Mesendoderm (in vitro differentiated cells): ENCODE measurements at regions not wholly inside any gene's neighbourhood (a gene's known extent, or its start where the extent isn't known, plus 50 kb on each side); places are given as distances from the start of the nearest gene placed in this dataset.

ENCODE experiments used
- DNase-seq: peaks from one replicate; pipeline ENCODE4 v3.0.0; 2013
- H2AK5ac ChIP-seq: 2 replicates; pipeline ENCODE4 v1.6.1; 2013; ENCODE audit warnings: low read length, inconsistent platforms
- H2BK120ac ChIP-seq: 2 replicates; pipeline ENCODE4 v1.6.1; 2013; ENCODE audit warnings: low read depth, mild to moderate bottlenecking, low read length, moderate library complexity, mixed read lengths
- H2BK15ac ChIP-seq: replicated peaks from 2 replicates; pipeline ENCODE4 v1.6.1; 2013; ENCODE audit warnings: low read depth, mild to moderate bottlenecking, moderate library complexity
- H2BK5ac ChIP-seq: 2 replicates; pipeline ENCODE4 v1.6.1; 2013; ENCODE audit warnings: low read length, inconsistent platforms
- H3K18ac ChIP-seq: 2 replicates; pipeline ENCODE4 v1.6.1; 2013; ENCODE audit warnings: mild to moderate bottlenecking, low read length, mixed read lengths
- H3K23ac ChIP-seq: one replicate; pipeline ENCODE4 v1.6.1; 2013; ENCODE audit warnings: low read length
- H3K27ac ChIP-seq: 2 replicates; pipeline ENCODE4 v1.5.1; 2013; ENCODE audit warnings: low read depth, mild to moderate bottlenecking, inconsistent platforms, low read length, moderate library complexity
- H3K27me3 ChIP-seq: 2 replicates; pipeline ENCODE4 v1.6.1; 2013; ENCODE audit warnings: low read length, control low read depth, mild to moderate bottlenecking, inconsistent platforms; ENCODE audit not compliant: insufficient read depth, poor library complexity
- H3K36me3 ChIP-seq: 2 replicates; pipeline ENCODE4 v1.6.1; 2013; ENCODE audit warnings: low read length, inconsistent platforms; ENCODE audit not compliant: control insufficient read depth, insufficient read depth
- H3K4ac ChIP-seq: one replicate; pipeline ENCODE4 v1.6.1; 2013; ENCODE audit warnings: low read depth, mild to moderate bottlenecking, low read length, moderate library complexity
- H3K4me1 ChIP-seq: 2 replicates; pipeline ENCODE4 v1.6.1; 2013; ENCODE audit warnings: low read depth, low read length, inconsistent platforms; ENCODE audit not compliant: control insufficient read depth
- H3K4me2 ChIP-seq: 2 replicates; pipeline ENCODE4 v1.6.1; 2013; ENCODE audit warnings: low read length
- H3K4me3 ChIP-seq: 2 replicates; pipeline ENCODE4 v1.5.1; 2013; ENCODE audit warnings: mild to moderate bottlenecking, low read length
- H3K56ac ChIP-seq: one replicate; pipeline ENCODE4 v1.6.1; 2013; ENCODE audit warnings: low read length
- H3K79me1 ChIP-seq: 2 replicates; pipeline ENCODE4 v1.6.1; 2013; ENCODE audit warnings: low read length, inconsistent platforms
- H3K79me2 ChIP-seq: 2 replicates; pipeline ENCODE4 v1.6.1; 2013; ENCODE audit warnings: mild to moderate bottlenecking, low read length; ENCODE audit not compliant: control insufficient read depth, insufficient read depth
- H3K9ac ChIP-seq: 2 replicates; pipeline ENCODE4 v1.6.1; 2013; ENCODE audit warnings: low read length, inconsistent platforms
- H4K5ac ChIP-seq: one replicate; pipeline ENCODE4 v1.6.1; 2013; ENCODE audit warnings: low read length
- H4K8ac ChIP-seq: one replicate; pipeline ENCODE4 v1.6.1; 2013; ENCODE audit warnings: low read depth, mild to moderate bottlenecking, control low read depth, low read length, moderate library complexity
- WGBS: extraction: QIAGEN DNeasy Blood & Tissue Kit; methylation state at CpG from one replicate; pipeline ENCODE4 v1.1.7; 2013; ENCODE audit warnings: low lambda C conversion rate, missing lambda C conversion rate; ENCODE audit not compliant: insufficient coverage; ENCODE audit errors: extremely low coverage; 5-methylcytosine and 5-hydroxymethylcytosine counted together

DNA sequence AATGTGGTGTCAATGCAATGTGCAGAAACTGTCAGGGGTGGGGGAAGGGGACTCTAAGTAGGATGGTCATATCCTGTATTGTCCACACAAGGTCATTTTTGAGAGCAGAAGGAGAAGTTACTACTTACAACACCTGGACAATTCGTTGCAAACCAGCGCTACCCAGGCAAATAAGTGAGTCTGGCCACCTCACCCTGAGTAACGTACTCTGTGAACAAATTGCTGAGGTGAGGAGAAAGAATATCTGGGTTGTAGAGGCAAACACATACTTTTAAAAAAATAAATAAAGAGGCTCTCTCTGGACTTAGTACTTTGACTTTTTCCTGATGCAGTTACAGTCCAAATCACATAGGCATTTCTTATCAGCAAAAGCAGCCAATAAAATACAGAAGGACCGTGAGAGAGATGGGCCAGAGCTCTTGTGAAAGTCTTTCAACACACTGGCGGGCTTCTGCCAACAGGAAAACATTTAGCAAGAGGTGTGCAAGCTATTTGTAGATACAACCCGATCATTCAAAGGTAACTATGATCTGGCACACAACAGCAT, 268.2 kb upstream of the ID2 start:
- H3K23ac ChIP-seq, result no peak overlapping the region
- no peak overlapping the region for H2AK5ac ChIP-seq
- no peak overlapping the region for H4K5ac ChIP-seq
- H3K4me2 ChIP-seq, result no peak overlapping the region
- WGBS, result no CpG with 5 or more reads among the region's 6 CpGs
- no peak overlapping the region for H3K4me3 ChIP-seq
- H2BK5ac ChIP-seq, result no peak overlapping the region
- no peak overlapping the region for H3K9ac ChIP-seq
- no peaks in the 10 kb centered on the region for H3K36me3 ChIP-seq
- no peak overlapping the region for H3K27ac ChIP-seq
- H4K8ac ChIP-seq, result no peak overlapping the region
- no peak overlapping the region for H3K18ac ChIP-seq
- no peak for DNase-seq
- H3K79me2 ChIP-seq, result no peaks in the 10 kb centered on the region
- H3K56ac ChIP-seq, result no peak overlapping the region
- no peaks in the 10 kb centered on the region for H3K4me1 ChIP-seq
- no peak overlapping the region for H2BK120ac ChIP-seq
- H3K79me1 ChIP-seq, result no peaks in the 10 kb centered on the region
- no peak overlapping the region for H3K4ac ChIP-seq
- no peak overlapping the region for H2BK15ac ChIP-seq
- H3K27me3 ChIP-seq, result no peaks in the 10 kb centered on the region

DNA sequence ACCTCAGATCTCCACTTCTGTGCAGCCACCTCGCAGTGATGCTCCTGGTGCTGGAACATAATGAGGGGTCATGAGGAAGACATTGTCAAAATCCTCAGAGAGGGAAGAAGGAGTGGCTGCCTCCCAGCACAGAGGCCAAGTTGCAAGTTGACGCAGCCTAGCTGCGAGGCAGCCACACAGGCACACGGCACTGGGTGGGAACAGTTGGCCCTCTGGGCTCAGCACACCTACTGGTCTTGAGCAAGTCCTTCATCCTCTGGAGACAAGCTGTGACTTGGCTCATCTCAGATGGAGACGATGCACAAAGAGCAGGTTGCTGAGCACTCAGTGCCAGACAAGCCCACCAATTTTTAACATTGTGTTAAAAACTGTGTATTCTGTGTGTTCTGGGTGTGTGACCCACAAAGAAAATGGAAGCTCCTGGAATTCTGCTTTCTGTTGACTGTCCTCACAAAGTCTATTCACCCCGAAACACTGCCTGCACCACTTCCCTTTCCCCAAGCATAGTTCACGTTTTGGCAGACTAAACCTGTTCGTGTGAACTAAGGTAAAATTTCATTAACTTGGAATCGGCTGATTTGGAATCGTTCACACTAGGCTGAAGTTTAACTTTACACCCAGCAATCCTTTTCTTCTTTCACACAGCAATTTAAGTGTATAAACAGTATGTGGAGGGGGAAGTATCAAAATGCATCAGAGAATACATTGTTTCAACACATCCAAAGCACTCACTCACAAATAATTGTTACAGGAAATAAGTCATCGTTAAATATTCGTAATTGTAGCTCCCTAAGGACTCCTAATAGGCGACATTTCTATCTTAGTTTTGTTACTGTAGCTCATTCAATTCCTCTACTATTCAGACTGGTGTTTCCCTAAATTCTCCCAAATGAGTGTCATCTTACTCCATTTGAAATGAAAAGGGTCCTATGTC, 266.6 kb upstream of the ID2 start:
- Histone ChIP-seq H4K8ac (no peak overlapping the region), H3K4ac (no peak overlapping the region), H3K79me1 (no peaks in the 10 kb centered on the region), H3K4me1 (no peaks in the 10 kb centered on the region), H3K27ac (no peak overlapping the region), H2BK15ac (no peak overlapping the region), H3K27me3 (no peaks in the 10 kb centered on the region), H3K56ac (no peak overlapping the region), H3K36me3 (no peaks in the 10 kb centered on the region), H4K5ac (no peak overlapping the region), H3K4me2 (no peak overlapping the region), H2BK5ac (no peak overlapping the region), H3K9ac (no peak overlapping the region), H3K79me2 (no peaks in the 10 kb centered on the region), H2BK120ac (no peak overlapping the region), H3K4me3 (no peak overlapping the region), H3K18ac (no peak overlapping the region), H2AK5ac (no peak overlapping the region), H3K23ac (no peak overlapping the region)
- DNase-seq, result no peak
- WGBS, result no CpG with 5 or more reads among the region's 13 CpGs

DNA sequence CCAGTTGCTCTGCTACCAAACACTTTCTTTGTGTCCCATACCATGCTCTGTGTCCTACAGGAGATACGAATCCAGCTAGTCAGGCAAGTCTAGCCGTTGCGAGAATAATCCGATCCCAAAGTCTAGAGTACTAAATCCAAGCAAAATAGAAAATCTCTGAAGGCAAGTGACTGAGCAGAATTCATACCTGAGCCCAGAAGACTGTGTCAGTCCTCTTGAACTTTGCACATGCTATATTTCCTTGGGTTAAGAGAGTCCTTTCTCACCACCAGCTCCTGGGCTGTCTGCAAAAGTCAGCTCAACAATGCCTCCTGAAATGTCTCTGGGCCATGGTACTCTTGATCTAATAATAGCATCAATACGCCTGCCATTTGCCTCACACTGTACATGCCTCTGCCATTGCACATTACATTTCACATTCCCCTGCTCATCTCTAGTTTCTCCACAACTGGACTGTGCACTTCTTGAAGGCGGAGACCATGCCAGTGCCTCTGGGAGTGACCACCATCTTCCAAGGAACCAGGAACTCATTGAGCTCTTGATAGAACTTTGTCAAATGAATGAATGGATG, 265.8 kb upstream of the ID2 start:
- WGBS, result no CpG with 5 or more reads among the region's 6 CpGs
- H3K4me1 ChIP-seq, result no peaks in the 10 kb centered on the region
- no peak overlapping the region for H3K4me3 ChIP-seq
- H3K18ac ChIP-seq, result no peak overlapping the region
- no peaks in the 10 kb centered on the region for H3K36me3 ChIP-seq
- no peak overlapping the region for H2BK5ac ChIP-seq
- H3K79me1 ChIP-seq, result no peaks in the 10 kb centered on the region
- H3K27me3 ChIP-seq, result no peaks in the 10 kb centered on the region
- no peak for DNase-seq
- H3K79me2 ChIP-seq, result no peaks in the 10 kb centered on the region
- no peak overlapping the region for H3K4me2 ChIP-seq
- H3K4ac ChIP-seq, result no peak overlapping the region
- H4K5ac ChIP-seq, result no peak overlapping the region
- H3K27ac ChIP-seq, result no peak overlapping the region
- no peak overlapping the region for H4K8ac ChIP-seq
- H2AK5ac ChIP-seq, result no peak overlapping the region
- no peak overlapping the region for H3K56ac ChIP-seq
- H2BK120ac ChIP-seq, result no peak overlapping the region
- H2BK15ac ChIP-seq, result no peak overlapping the region
- H3K9ac ChIP-seq, result no peak overlapping the region
- H3K23ac ChIP-seq, result no peak overlapping the region

DNA sequence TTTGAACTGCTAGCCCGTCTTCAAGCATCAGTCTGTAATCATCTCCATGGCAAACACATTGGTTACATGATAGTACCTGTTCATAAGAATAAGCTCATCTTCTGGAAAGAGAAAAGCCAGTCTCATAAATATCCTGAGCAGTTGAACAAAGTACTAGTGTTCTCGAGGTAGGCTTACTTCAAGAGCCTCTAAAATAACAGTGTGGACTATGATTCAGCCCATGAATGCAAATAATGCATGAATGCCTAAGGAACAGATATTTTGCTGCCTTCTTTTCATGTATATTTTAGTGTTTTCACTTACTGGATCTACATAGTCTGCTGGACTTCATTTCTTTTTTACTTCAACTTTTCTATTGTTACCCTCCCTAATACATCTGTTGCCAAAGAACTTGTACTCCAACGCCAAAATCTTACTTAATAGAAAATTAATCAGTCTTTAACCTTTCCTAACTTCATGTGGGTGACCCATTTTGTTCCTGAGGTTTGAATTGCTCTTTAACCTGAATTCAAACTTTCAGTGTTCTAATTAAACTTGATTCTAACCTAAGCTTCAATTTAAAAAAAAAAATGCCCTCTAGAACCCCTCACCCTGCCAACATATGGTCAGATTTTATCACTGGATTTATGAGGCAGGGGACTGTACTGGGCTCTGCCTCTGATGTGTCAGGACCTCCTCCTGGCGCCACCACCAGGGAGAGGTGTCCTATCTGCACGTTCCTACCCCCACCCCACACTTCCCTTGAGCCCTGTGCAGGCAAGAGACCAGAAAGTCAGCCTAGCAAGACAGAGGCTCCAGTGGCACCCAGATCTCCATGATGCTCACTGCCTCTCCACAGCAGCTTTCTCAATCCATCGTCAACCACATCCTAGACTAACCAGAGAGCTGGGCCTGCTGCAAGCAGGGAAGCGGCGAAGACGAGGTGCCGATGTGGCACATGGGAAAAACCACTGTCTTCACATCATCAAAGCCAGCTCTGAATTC, 264.7 kb upstream of the ID2 start:
- H3K9ac ChIP-seq, result no peak overlapping the region
- no peak overlapping the region for H2BK5ac ChIP-seq
- H3K27me3 ChIP-seq, result no peaks in the 10 kb centered on the region
- H2AK5ac ChIP-seq, result no peak overlapping the region
- H3K4me2 ChIP-seq, result no peak overlapping the region
- no peak overlapping the region for H2BK15ac ChIP-seq
- H3K36me3 ChIP-seq, result no peaks in the 10 kb centered on the region
- DNase-seq, result no peak
- H3K79me2 ChIP-seq, result no peaks in the 10 kb centered on the region
- H3K56ac ChIP-seq, result no peak overlapping the region
- no peaks in the 10 kb centered on the region for H3K79me1 ChIP-seq
- no peaks in the 10 kb centered on the region for H3K4me1 ChIP-seq
- H3K4me3 ChIP-seq, result no peak overlapping the region
- no peak overlapping the region for H4K8ac ChIP-seq
- H4K5ac ChIP-seq, result no peak overlapping the region
- H3K27ac ChIP-seq, result no peak overlapping the region
- no peak overlapping the region for H2BK120ac ChIP-seq
- no peak overlapping the region for H3K18ac ChIP-seq
- no CpG with 5 or more reads among the region's 10 CpGs for WGBS
- H3K23ac ChIP-seq, result no peak overlapping the region
- H3K4ac ChIP-seq, result no peak overlapping the region

DNA sequence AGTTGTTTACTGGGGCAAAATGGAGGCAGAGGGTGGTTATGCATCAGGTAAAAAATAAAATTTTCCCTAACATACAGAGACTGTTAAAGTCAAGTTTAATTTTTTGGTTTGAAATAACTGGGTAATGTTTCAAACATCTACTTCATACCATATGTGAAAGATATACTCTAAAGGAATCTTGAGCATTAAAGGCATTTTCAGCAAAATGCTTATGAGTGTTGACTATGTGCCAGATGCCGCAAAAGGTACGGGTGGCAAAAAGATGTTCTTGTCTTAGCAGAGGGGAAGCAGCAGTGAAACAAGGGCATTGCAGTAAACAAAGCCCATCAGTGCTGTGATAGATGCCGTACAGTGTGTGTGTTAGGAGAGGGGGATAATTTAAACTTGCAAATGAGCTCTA, 263.1 kb upstream of the ID2 start:
- H3K9ac ChIP-seq, result no peak overlapping the region
- WGBS, result no CpG with 5 or more reads among the region's 3 CpGs

More for the DNA sequence above, 263.1 kb upstream of the ID2 start:
- Histone ChIP-seq H3K79me1 (no peaks in the 10 kb centered on the region), H3K56ac (no peak overlapping the region), H2BK5ac (no peak overlapping the region), H3K27ac (no peak overlapping the region), H2BK120ac (no peak overlapping the region), H2BK15ac (no peak overlapping the region), H3K4me2 (no peak overlapping the region), H2AK5ac (no peak overlapping the region), H3K4me1 (no peaks in the 10 kb centered on the region), H3K27me3 (no peaks in the 10 kb centered on the region), H3K18ac (no peak overlapping the region), H3K23ac (no peak overlapping the region), H3K36me3 (no peaks in the 10 kb centered on the region), H3K4me3 (no peak overlapping the region), H4K5ac (no peak overlapping the region), H4K8ac (no peak overlapping the region), H3K79me2 (no peaks in the 10 kb centered on the region), H3K4ac (no peak overlapping the region)
- no peak for DNase-seq
